ENCODE measurements at regions not wholly inside any gene's neighbourhood (a gene's known extent, or its start where the extent isn't known, plus 50 kb on each side); places are given as distances from the start of the nearest gene placed in this dataset.
"Not testable (repeated sequence)": the region's sequence is repeated elsewhere in the genome, so short reads cannot be mapped to it uniquely, and the experiment has no call there.

DNA sequence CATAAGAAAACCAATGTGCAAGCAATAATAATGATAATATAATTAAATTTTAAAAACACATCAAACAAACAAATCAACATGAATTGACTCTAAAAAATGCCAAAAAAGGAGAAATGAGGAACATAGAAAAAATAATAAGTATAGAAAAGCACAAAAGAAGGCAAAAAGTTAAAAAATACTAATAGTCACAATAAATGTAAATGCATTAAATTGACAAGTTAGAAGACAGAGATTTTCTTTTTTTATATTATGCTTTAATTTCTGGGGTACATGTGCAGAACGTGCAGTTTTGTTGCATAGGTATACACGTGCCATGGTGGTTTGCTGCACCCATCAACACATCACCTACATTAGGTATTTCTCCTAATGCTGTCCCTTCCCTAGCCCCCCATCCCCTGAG lies 767.0 kb downstream of the ADCYAP1 start:
- not testable (repeated sequence) for DNase-seq (ENCODE audit: low read depth)

DNA sequence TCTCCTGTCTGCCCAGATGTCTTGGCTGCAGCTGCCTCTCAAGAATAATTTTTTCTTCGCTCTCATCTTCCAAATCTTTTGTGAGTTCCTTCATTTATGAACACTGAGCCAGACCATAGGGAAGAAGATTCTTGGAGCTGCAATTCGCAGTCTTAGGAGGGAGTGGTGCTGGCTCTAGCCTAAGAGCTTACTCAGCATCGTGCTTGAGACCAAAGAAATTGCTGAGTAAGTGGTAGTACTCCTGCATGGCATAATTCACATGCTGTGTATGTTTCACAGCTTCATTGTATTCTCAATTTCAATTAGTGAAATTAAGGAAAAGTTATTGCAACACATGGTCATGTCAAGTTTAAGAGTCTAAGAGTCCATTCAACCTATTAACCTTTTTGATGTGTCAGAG lies 771.7 kb downstream of the ADCYAP1 start:
- DNase-seq (ENCODE audit: low read depth): no peak

DNA sequence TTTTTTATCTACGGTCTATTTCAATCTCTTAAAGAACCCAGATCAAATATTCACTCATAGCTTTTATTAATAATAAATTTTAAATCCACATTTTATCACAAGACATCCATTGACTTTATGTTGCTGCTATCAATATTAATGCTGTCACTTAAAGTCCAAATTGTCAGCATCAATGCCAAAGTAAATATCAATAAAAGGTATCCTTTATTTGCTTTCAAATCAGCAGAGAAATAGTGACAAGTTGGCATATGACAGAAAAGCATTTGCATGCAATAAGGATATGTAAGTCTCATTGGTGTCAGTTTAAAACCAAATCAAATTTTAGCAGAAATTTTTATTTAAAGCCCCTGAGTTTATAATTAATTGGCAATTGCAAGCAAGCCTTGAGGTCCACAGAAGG lies 775.4 kb downstream of the ADCYAP1 start:
- no peak for DNase-seq (ENCODE audit: low read depth)

DNA sequence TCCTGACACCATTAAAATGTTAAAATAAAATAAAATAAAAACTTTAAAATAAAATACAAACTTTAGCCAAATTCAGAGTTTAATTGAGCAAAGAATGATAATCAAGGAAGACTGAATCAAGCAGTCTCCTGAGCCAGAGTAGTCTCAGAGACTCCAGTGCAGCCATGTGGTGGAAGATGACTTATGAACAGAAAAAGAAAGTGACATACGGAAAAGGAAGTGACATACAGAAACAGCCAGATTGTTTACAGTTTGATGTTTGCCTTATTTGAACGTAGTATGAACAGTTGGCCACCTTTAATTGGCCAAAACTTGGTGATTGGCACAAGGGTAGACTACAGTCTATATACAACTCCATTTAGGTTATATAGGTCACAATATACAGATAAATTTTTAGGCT lies 787.2 kb downstream of the ADCYAP1 start:
- no peak for DNase-seq (ENCODE audit: low read depth)

DNA sequence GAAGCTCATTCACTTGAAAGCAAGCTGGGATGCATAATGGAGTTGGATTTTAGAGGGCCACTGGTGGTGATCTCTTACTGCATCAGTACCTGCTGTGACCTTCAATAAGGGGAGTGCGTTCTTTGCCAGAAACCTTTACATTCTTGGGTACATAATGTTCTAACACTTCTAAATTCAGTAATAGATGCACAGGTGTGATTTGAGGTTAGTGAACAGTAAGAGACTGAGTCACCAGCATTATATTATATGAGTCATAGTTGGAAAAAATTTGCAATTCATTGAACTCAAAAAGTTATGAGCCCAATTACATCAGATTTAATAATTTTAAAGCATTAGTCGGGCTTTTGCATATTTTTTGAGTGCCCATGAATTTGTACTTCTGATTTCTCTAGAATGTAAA lies 803.3 kb downstream of the ADCYAP1 start:
- DNase-seq (ENCODE audit: low read depth): no peak

DNA sequence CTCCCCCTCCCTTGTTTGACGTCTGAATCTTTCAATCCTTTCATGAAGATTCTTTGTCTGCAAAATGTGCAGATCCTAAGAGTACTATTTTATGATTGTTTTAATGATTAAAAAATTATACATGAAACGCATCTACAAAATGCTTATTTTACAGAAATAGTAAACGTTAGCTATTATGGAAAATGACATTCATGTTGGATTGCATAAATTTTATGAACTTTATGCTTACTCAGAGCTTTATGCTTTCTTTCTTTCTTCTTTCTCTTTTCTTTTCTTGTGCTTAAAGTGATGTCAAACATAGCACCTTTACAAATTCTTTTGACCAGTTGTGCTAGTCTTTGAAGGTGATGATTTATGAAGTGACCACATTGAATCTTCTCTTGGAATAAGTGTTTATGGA lies 805.4 kb downstream of the ADCYAP1 start:
- DNase-seq (ENCODE audit: low read depth): no peak

DNA sequence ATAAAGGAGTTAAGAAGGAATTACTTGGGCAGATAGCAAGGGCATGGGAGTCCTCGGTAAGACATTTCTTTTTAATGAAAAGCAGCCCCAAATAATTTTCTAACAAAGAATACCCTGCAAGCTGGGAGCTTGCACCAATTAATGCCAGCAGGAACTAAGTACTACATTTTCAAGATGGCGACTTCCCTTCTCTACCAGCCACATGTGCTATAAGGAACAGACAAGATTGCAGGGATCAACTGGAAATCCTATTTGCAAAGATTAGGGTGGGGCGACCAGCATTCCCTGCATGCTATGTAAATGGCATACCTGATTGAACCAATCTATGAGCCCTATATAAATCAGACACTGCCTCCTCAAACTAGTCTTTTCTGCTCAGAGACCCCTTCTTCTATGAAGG lies 827.5 kb downstream of the ADCYAP1 start:
- DNase-seq (ENCODE audit: low read depth): no peak

DNA sequence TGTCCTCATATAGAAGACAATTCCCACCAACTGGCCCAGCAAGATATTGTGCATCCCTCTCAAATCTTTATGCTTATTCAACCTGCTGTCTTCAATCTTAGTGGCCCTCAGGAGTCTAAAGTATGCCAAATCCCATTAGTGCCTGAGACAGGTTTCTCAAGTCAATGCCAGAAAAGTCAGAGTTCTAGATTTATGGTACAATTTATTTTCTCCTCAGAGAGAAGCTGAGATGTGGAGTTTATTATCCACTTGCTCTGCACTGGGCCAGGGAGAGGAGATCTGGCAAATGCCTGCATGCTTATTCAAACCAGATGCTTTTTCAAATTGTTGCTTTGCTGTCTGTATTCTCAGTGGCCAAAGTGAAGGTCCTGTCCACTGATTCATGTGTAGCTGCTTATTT lies 825.2 kb downstream of the METTL4 start:
- DNase-seq (ENCODE audit: low read depth): no peak

DNA sequence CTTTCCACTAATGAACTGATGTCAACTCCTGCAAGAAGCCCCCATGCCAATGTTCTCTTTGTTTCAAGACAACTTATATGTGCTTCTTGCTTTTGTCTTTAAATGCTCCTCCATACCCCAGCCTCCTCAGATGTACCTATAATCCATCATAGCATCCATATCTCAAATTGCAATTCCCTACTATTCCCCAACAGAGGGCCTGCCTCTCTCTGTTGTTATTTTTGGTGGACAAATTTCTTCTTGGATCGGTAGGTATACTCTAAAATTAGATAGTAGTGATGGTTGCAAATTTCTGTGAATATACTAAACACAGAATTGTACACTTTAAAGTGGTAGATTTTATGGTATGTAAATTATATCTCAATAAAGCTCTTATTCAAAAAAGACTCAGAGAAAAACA lies 820.1 kb downstream of the METTL4 start:
- no peak for DNase-seq (ENCODE audit: low read depth)

DNA sequence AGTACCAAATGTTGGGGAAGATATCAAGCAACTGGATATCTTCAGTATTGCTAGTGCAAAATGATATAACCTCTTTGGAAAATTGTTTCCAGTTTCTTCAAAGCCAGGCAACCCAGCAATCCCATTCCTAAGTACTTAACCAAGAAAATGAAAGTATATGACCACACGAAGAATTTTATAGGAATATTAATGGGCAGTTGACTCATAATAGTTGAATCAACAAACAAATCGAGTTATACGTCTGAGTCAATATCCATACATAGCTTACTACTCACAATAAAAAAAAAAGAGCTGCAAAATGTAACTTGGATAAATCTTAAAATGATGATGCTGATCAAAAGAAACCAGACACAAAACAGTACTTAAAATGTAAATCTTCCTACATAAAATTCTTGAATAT lies 810.4 kb downstream of the METTL4 start:
- no peak for DNase-seq (ENCODE audit: low read depth)

DNA sequence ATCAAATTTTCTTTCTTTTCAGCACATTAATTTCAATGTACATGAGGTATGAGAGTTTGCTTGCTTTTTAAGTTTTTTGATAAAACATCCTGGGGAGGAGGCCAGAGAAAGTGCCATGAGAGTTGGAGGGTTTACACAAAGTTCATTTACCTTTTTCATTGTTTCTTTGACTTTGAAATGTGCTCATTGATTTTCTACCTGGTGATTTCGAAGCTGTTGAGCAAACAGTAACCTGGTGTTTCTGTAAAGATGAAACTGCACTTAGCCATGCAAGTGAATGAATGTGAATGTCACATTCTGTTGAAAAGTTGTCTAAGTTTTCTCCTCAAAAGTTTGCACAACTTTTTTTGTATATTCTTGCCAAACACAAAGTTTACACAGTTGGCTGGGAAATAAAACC lies 797.0 kb downstream of the METTL4 start:
- DNase-seq (ENCODE audit: low read depth): no peak

DNA sequence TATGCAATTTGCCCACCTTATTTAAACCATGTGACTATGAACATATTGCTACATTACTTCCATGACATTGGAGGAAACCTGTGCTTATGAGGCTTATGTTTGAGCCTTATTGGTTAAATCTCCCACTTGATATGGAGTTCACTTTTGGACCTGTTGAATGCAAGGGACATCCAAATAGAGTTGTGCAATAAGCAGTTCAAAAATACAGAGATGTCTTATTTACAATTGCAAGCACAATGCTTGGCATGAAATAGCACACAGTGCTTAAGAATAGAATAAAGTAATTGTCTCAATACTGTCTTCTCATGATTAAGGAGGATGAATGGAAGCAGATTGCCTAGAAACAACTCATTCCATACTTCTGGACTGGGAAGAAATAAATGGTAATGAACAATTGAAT lies 793.5 kb downstream of the METTL4 start:
- DNase-seq (ENCODE audit: low read depth): no peak

DNA sequence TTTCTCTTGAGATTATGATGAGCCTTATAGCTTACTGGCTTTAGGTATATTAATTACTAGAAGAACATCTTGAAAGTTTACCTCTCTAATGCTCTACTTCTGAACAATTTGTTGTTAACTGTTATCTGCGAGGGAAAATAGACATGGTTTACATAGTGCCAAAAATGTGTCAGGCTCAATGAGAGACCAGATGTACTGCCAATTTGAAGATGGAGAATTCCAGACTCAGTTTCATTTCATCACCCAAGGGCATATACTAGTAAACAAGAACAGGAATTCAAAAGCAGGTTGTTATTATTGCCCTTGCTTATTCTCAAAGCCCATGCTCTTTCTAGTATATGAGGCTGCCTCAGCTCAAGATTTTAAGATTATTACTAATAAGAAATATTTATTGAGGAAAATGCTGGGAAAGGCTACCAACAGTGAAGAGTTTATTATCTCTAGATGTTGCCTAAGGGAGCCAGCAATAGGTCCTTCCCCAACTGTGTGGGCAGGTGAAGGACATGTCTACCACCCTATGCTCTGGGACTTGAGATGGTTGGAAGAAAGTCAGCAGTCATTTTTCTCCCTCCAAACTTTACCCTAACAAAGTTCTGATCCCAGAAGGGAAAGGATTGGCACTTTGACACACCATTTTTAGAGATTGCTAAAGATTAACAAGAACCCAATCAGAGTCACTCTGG lies 792.7 kb downstream of the METTL4 start:
- DNase-seq (ENCODE audit: low read depth): no peak

DNA sequence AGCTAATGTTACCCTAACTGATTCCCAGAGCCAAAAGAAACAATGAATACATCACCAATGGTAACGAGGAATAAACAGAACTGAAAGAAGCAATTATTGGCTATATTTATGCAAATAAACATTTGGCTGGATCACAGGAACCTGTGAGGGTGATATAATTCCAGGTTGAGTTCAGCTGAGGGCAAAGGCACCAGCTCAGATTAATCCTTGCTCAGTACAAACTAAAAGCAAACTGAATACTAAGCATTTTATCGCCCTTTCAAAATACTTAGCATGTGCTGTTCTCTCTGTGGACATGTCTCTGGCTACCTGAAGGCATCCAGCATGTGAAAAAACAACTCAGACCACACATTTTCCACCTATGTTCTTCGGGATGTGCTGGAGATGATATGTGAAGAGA lies 791.7 kb downstream of the METTL4 start:
- DNase-seq (ENCODE audit: low read depth): no peak

DNA sequence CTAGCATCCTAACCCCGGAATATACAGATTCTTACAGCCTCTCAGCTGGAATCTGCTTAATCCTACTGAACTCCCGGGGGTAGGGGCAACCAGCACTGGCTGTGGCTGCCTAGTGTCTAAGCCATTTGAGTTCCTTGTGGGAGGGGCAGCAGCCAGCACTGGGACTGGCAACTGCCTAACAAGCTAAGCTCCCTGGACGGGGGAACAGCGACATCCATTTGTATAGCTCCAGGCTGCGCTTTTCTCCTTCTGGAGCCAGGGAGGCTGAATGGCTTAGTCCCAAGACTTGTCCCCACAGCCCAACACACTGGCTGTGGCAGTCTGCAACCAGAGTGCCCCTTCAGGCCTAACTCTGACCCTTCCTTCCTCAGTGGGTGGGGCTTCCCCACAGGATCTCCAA lies 787.2 kb downstream of the METTL4 start:
- DNase-seq (ENCODE audit: low read depth): no peak

DNA sequence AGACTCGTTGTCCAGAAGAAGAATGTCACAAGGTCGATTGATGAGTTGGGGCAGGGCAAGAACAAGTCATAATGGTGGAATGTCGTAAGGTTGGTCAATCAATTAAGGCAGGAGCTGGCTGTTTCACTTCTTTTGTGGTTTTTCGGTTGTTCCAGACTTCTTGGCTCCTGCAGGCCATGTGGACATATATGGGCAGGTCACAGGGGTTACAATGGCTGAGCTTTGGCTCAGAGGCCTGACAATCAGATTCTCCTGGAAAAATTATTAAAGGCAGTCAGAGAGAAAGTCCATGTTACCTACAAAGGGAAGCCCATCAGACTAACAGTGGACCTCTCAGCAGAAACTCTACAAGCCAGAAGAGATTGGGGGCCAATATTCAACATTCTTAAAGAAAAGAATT lies 785.3 kb downstream of the METTL4 start:
- DNase-seq (ENCODE audit: low read depth): not testable (repeated sequence)

DNA sequence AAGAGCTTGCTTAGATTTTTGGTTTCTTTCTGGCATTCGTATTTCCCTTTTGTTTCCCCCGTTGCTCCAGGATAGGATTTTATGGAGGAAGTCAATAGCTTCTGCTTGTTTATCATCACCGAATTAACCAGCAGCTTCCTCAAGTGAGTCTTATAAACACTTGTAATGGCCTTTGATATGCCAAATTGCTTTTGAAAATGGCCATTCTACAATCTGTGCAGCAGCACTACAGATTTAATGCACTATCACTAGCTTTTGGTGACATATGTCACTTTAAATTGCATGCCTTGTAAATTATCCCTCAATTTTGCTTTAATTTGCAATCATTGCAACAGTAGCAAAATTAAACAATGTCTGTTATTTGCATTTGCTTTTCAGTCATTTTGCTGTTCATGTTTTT lies 774.7 kb downstream of the METTL4 start:
- no peak for DNase-seq (ENCODE audit: low read depth)

DNA sequence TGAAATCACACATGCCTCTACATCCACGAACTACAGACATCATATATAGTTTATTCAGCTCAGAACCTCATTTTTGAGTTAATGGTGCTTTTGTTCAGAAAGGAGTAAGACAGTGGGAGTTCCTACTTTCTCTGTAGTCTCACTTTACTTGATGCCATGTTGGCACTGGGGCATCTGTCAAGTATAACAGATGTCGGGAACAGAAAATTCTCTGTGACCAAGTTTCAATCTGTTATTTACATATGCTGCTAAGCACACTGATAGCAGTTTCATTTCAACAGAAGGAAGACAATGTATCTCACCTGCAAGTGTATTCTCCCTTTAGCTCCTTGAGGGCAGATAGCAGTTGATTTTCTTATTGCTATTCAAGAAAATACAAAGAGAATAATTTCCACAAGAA lies 774.1 kb downstream of the METTL4 start:
- DNase-seq (ENCODE audit: low read depth): no peak

DNA sequence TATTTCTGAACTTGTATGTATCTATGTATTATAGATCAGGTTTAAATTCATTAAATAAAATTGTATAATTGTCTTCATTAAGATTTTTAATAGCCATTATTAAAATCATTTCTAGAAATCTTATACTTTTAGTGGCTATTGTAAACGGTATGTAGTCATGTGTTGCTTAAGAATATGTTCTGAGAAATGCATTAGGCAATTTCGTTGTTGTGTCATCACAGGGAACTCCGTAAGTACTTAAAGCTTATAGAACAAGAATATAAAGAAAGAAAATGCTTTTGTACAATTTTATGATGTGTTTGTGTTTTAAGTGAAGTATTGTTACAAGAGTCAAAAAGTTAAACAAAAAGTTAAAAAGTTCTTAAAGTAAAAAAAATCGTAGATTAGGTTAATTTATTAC lies 765.8 kb downstream of the METTL4 start:
- no peak for DNase-seq (ENCODE audit: low read depth)

DNA sequence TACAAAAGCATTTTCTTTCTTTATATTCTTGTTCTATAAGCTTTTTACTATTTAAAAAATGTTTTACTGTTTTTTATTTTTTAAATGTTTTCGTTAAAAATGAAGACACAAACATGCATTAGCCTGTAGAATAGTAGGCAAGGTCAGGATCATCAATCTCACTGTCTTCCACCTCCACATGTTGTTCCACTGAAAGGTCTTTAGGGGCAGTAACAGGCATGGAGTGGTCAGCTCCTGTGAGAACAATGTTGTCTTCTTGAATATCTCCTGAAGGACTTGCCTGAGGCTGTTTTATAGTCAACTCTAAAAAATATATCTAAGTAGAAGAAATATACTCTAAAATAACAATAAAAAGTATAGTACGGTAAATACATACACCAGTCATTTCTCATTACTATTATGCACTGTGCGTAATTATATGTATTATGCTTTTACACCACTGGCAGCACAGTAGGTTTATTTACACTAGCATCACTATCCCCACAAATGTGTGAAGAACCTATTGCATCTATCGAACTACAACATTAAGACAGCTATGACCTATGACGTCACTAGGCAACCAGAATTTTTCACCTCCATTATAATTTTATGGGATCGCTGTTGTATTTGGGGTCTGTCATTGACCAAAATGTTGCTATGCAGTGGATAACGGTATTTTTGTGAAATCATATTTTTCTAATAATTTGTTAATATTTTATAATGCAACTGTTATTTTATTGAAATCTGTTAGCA lies 764.3 kb downstream of the METTL4 start:
- DNase-seq (ENCODE audit: low read depth): no peak

DNA sequence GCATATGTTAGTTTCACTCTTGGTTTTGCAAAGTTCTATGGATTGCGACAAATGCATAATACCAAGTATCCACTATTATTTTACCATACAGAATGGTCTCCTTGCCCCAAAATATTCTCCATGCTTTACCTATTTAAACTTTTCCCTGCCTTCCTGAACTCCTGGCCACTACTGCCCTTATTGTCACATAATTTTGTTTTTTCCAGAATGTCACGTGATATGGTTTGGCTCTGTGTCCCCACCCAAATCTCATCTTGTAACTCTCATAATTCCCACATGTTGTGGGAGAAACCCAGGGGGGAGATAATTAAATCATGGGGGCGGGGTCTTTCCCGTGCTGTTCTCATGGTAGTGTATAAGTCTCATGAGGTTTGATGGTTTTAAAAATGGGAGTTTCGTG lies 760.0 kb downstream of the METTL4 start:
- no peak for DNase-seq (ENCODE audit: low read depth)

DNA sequence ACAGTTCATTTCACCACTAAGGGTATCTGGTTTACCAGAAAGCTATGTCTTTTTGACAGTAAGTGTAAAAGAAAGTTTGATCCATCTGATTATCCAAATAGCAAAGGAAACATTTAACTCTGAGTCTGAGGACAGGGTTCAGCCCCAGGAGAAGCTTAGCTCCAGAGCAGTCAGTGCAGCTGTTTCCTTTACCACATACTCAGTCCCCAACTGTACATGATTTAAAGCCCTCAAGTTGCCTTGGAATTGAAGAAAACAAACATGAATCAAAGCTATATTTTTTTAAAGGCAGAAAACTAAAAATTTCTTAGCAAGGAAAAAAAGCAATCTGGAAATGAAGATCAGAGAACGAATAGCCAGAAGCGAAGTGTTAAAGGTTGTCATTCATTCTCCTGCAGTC lies 746.0 kb downstream of the METTL4 start:
- no peak for DNase-seq (ENCODE audit: low read depth)

DNA sequence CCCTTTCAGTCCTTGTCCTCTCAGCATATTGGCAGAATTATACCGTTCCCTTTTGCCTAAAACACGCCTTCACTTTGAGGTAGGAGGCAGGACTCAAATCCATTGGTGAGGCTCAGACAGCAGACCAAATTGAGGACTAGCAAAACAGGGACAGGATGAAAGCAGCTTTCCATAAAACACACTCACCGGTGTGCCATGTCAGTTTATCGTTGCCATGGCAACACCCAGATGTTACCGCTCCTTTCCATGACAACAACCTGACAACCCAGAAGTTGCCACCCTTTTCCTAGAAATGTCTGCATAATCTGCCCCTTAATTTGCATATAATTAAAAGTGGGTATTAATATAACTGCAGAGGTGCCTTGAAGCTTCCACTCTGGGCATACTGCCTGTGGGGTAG lies 730.4 kb downstream of the METTL4 start:
- no peak for DNase-seq (ENCODE audit: low read depth)

DNA sequence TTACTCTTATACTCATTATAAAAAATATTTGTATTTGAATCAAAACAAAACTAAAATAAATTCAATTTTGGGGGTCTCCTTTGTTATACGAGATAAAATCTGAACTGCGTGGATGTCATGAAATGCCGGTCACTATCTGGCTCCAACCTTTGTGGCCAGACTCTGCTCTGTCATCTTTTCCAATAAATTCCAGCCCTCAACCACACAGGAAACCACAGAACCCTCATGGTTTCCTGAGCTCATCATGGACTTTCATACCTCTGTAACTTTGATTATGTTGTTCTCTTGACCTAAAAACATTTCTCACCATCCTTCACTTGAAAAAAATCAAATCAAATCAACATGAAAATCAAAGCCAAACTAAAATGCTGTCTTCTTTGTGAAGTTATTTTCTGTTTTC lies 724.7 kb downstream of the METTL4 start:
- DNase-seq (ENCODE audit: low read depth): no peak

All from activated T-helper 1 cell treated with Interleukin-2 at 50 U/mL for 16 hours (primary cell).